ENCODE measurements at regions not wholly inside any gene's neighbourhood (a gene's known extent, or its start where the extent isn't known, plus 50 kb on each side); places are given as distances from the start of the nearest gene placed in this dataset.

DNA sequence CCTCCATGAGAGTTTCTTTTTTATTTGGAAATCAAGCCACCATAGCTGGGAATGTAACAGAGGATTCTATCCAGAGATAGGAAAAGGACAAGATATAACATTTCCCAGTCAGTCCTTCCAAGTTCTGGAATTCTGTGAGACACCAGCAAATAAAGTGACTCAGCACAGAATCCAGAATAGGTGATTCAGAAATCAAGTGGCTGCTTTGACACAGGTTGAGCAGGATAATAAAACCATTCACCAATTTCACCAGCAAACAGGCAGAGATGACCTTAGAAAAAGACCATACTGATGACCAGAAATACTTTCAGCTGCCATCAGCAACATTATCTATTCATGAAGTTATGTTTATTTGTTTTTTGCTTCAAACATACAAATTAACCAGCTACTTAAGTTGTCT lies 491.5 kb upstream of the TUSC1 start:
- no peaks in the 10 kb centered on the region for H3K9me3 ChIP-seq (ENCODE audit: severe bottlenecking)
- no peaks in the 10 kb centered on the region for H3K4me1 ChIP-seq (ENCODE audit: insufficient read depth, poor library complexity, severe bottlenecking)
- H3K36me3 ChIP-seq (ENCODE audit: low read depth): no peaks in the 10 kb centered on the region
- H3K4me3 ChIP-seq (ENCODE audit: severe bottlenecking): no peak overlapping the region
- DNase-seq (ENCODE audit: low spot score) (no peak), ATAC-seq (ENCODE audit: low read depth) (peak; percentile 83)
- H3K27ac ChIP-seq (ENCODE audit: poor library complexity, severe bottlenecking): no peak overlapping the region
- H3K27me3 ChIP-seq (ENCODE audit: insufficient read depth, poor library complexity, severe bottlenecking): no peaks in the 10 kb centered on the region
- TF ChIP-seq, protein P1, sequence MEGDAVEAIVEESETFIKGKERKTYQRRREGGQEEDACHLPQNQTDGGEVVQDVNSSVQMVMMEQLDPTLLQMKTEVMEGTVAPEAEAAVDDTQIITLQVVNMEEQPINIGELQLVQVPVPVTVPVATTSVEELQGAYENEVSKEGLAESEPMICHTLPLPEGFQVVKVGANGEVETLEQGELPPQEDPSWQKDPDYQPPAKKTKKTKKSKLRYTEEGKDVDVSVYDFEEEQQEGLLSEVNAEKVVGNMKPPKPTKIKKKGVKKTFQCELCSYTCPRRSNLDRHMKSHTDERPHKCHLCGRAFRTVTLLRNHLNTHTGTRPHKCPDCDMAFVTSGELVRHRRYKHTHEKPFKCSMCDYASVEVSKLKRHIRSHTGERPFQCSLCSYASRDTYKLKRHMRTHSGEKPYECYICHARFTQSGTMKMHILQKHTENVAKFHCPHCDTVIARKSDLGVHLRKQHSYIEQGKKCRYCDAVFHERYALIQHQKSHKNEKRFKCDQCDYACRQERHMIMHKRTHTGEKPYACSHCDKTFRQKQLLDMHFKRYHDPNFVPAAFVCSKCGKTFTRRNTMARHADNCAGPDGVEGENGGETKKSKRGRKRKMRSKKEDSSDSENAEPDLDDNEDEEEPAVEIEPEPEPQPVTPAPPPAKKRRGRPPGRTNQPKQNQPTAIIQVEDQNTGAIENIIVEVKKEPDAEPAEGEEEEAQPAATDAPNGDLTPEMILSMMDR (IDR thresholded peaks at IDR 0.05; ENCODE audit: poor library complexity, severe bottlenecking): no peak

DNA sequence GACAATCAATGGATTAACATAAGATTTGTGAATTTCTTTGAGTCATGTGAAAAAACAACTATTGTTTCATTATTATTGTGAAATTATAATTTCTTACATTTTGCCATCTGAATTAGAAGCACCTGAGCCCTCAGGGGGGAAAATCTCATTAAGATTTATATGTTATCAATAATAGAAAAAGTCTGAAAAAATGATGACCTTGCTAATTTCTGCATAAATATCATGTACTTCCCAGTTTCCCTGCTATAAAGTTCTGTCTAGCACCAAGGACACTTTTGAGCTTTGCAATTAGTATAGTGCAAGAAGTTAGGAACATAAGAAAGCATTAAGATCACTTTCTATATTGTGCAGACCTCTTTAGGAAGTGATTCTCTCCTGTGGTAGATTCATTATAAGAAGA lies 488.3 kb upstream of the TUSC1 start:
- no peaks in the 10 kb centered on the region for H3K4me1 ChIP-seq (ENCODE audit: insufficient read depth, poor library complexity, severe bottlenecking)
- DNase-seq (ENCODE audit: low spot score): no peak
- H3K36me3 ChIP-seq (ENCODE audit: low read depth): no peaks in the 10 kb centered on the region
- H3K4me3 ChIP-seq (ENCODE audit: severe bottlenecking): no peak overlapping the region
- no peak overlapping the region for H3K27ac ChIP-seq (ENCODE audit: poor library complexity, severe bottlenecking)
- no peak for ATAC-seq (ENCODE audit: low read depth)
- no peaks in the 10 kb centered on the region for H3K9me3 ChIP-seq (ENCODE audit: severe bottlenecking)
- TF ChIP-seq, protein P1 (IDR thresholded peaks at IDR 0.05; ENCODE audit: poor library complexity, severe bottlenecking): no peak
- H3K27me3 ChIP-seq (ENCODE audit: insufficient read depth, poor library complexity, severe bottlenecking): no peaks in the 10 kb centered on the region

DNA sequence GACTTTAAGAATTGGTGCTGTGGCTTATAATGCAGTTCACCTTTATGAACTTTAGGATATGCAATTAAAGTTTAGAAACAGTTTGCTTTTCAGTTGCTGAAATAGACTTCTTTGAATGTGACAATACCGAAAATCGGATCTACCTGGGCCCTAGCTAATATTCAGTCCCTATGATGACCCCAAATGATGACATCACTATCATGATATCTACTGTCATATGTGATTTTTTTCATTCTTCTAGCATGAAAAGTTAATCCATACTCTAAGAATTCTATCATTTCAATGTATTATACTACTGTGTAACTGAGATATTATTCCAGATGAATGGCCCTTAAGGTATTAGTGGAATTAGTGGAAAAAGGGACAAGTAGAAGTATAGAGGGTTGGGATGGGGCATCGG lies 487.2 kb upstream of the TUSC1 start:
- no peaks in the 10 kb centered on the region for H3K36me3 ChIP-seq (ENCODE audit: low read depth)
- no peak for ATAC-seq (ENCODE audit: low read depth)
- H3K4me1 ChIP-seq (ENCODE audit: insufficient read depth, poor library complexity, severe bottlenecking): no peaks in the 10 kb centered on the region
- no peaks in the 10 kb centered on the region for H3K9me3 ChIP-seq (ENCODE audit: severe bottlenecking)
- H3K27ac ChIP-seq (ENCODE audit: poor library complexity, severe bottlenecking): no peak overlapping the region
- no peaks in the 10 kb centered on the region for H3K27me3 ChIP-seq (ENCODE audit: insufficient read depth, poor library complexity, severe bottlenecking)
- DNase-seq (ENCODE audit: low spot score): no peak
- TF ChIP-seq, protein P1 (IDR thresholded peaks at IDR 0.05; ENCODE audit: poor library complexity, severe bottlenecking): no peak
- H3K4me3 ChIP-seq (ENCODE audit: severe bottlenecking): no peak overlapping the region

DNA sequence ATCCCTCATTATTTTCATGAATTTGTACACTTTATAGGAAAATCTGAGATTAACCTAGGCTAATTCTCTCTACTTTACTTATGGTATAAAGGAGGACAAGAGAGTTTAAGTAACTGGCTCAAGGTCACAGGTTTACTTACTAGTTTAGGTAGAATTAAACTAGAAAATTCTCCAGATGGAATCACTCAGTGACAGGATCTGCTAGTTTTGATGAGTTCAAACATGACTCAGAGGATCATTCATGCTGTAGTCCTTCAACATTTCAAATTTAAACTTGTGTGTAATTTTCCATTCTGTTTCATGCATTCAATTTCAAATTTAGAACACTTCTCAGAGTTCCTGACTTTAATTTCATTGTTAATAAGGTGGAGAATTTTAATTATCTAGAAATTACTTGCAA lies 485.7 kb upstream of the TUSC1 start:
- Histone ChIP-seq H3K4me1 (ENCODE audit: insufficient read depth, poor library complexity, severe bottlenecking) (no peaks in the 10 kb centered on the region), H3K4me3 (ENCODE audit: severe bottlenecking) (no peak overlapping the region), H3K36me3 (ENCODE audit: low read depth) (no peaks in the 10 kb centered on the region), H3K27ac (ENCODE audit: poor library complexity, severe bottlenecking) (no peak overlapping the region), H3K27me3 (ENCODE audit: insufficient read depth, poor library complexity, severe bottlenecking) (no peaks in the 10 kb centered on the region), H3K9me3 (ENCODE audit: severe bottlenecking) (no peaks in the 10 kb centered on the region)
- DNase-seq (ENCODE audit: low spot score): no peak
- ATAC-seq (ENCODE audit: low read depth): no peak
- TF ChIP-seq, protein P1 (IDR thresholded peaks at IDR 0.05; ENCODE audit: poor library complexity, severe bottlenecking): no peak

DNA sequence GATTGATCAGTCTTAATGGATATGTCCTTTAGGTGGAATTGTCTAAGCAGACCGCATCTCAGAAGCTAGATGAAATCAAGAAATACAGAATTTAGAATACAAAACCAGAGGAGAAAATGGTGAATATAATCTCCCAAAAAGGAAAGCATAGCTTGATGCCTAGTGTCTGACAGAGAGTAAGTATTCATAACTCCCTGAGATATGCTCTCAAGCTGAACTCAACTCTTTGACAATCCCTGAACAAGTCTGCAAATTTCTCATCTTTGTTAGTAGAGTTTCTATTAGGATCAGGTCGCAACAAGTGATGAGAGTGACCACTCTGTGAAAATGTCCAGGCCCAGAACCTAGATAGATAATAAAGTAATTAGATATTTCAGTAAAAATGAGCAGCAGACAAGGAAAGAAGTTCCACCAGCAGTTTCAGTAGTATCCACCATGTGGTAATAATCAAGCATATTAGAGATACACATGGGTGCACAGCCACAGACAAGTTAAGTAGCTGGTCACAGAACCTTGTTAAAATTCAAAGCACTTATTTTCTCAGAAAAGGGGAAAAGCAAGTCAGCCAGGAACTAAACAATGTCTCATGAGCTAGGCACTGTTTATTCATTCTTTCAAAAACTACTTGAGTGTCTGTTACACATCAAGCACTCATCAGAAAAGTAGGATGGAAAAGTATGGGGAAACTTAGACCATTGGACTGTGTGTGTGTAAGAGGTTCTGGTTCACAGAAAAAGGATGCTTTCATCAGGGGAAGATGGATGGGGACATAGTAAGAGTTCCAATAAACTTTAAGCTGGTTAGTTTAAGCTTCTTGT lies 481.5 kb upstream of the TUSC1 start:
- H3K27me3 ChIP-seq (ENCODE audit: insufficient read depth, poor library complexity, severe bottlenecking): no peaks in the 10 kb centered on the region
- H3K4me1 ChIP-seq (ENCODE audit: insufficient read depth, poor library complexity, severe bottlenecking): no peaks in the 10 kb centered on the region
- H3K36me3 ChIP-seq (ENCODE audit: low read depth): no peaks in the 10 kb centered on the region
- ATAC-seq (ENCODE audit: low read depth) (no peak), DNase-seq (ENCODE audit: low spot score) (no peak)
- no peak overlapping the region for H3K27ac ChIP-seq (ENCODE audit: poor library complexity, severe bottlenecking)
- TF ChIP-seq, protein P1 (IDR thresholded peaks at IDR 0.05; ENCODE audit: poor library complexity, severe bottlenecking): no peak
- H3K9me3 ChIP-seq (ENCODE audit: severe bottlenecking): no peaks in the 10 kb centered on the region
- H3K4me3 ChIP-seq (ENCODE audit: severe bottlenecking): no peak overlapping the region

Data from RWPE2 (cell line).